A549 (cell line): ENCODE measurements at regions not wholly inside any gene's neighbourhood (a gene's known extent, or its start where the extent isn't known, plus 50 kb on each side); places are given as distances from the start of the nearest gene placed in this dataset.

Source experiments
- ATAC-seq, 2 experiments: fragments of 200-7000 bp in 1 of 2; fragments of >200 bp in 1 of 2; cut with Nextera tagmentation in 1 of 2; cut with Tn5 transposase in 1 of 2; 3 replicates each; pipeline versions ENCODE4 v1.8.0 to v1.9.1; 2018 to 2020; ENCODE audit warnings: mild to moderate bottlenecking in 1 of 2, moderate library complexity in 1 of 2
- CTCF ChIA-PET: fragments of 300-600 bp; sonication (Branson Sonifier 250); formaldehyde crosslinking; extraction: SDS; loops from one replicate; lab custom pipeline; 2021; ENCODE audit warnings: antibody characterized with exemption, inconsistent platforms; lab: Yijun Ruan, JAX
- POLR2A ChIA-PET: fragments of 350-600 bp; formaldehyde crosslinking; extraction: SDS; loops from one replicate; lab custom pipeline; 2021; ENCODE audit warnings: antibody characterized with exemption, inconsistent platforms; lab: Yijun Ruan, JAX
- DNase-seq, 2 experiments: peaks; one replicate each; pipeline versions ENCODE4 v3.0.0 to v3.0.0-alpha.2; 2011 to 2016; ENCODE audit warnings: low read depth in 1 of 2, low spot score in 1 of 2
- FAIRE-seq: peaks from 2 replicates; lab custom pipeline; 2011; peaks lifted over from hg19 to GRCh38; lab: Jason Lieb, UNC
- H3K27ac ChIP-seq, 2 experiments: fragments of >200 bp; sonication (Bioruptor Twin); formaldehyde crosslinking; 3 replicates each; pipeline ENCODE4 v1.5.1; 2016 to 2017
- H3K4me1 ChIP-seq: fragments of >200 bp; sonication (Bioruptor Twin); formaldehyde crosslinking; 3 replicates; pipeline ENCODE4 v1.6.1; 2016
- H3K4me2 ChIP-seq: fragments of >200 bp; sonication (Bioruptor Twin); formaldehyde crosslinking; 3 replicates; pipeline ENCODE4 v1.6.1; 2016
- H3K4me3 ChIP-seq: fragments of >200 bp; sonication (Bioruptor Twin); formaldehyde crosslinking; 3 replicates; pipeline ENCODE4 v1.5.1; 2016
- H3K9me3 ChIP-seq: fragments of >200 bp; sonication (Bioruptor Twin); formaldehyde crosslinking; 3 replicates; pipeline ENCODE4 v1.6.1; 2016
- CBX8 ChIP-seq: fragments of 200-600 bp; sonication (generic); IDR thresholded peaks from 2 replicates; pipeline ENCODE4 v1.6.1; 2016
- CHD2 ChIP-seq: fragments of 150-350 bp; IDR thresholded peaks from 2 replicates; pipeline ENCODE4 v1.6.1; 2014; ENCODE audit warnings: low read length; ENCODE audit not compliant: partially characterized antibody
- EHMT2 ChIP-seq: fragments of 200-600 bp; sonication (generic); IDR thresholded peaks from 2 replicates; pipeline ENCODE4 v1.6.1; 2016; ENCODE audit warnings: antibody characterized with exemption, low read depth, mild to moderate bottlenecking, moderate library complexity
- HEYL ChIP-seq: fragments of 250-450 bp; sonication (Bioruptor Pico); IDR thresholded peaks from 2 replicates; pipeline ENCODE4 v1.8.0; 2021; ENCODE audit warnings: mild to moderate bottlenecking, moderate library complexity
- HOXB13 ChIP-seq: fragments of 250-450 bp; sonication (Bioruptor Pico); IDR thresholded peaks from 2 replicates; pipeline ENCODE4 v1.5.0; 2020; ENCODE audit warnings: low read depth, mild to moderate bottlenecking, moderate library complexity
- NR3C1 ChIP-seq: fragments of >200 bp; sonication (Bioruptor Twin); formaldehyde crosslinking; IDR thresholded peaks from 3 replicates; pipeline ENCODE4 v1.6.1; 2017
- PHF8 ChIP-seq: fragments of 200-600 bp; sonication (generic); IDR thresholded peaks from 2 replicates; pipeline ENCODE4 v1.6.1; 2016; ENCODE audit warnings: low read depth, mild to moderate bottlenecking, antibody characterized with exemption, moderate library complexity, borderline replicate concordance
- POLR2A ChIP-seq: IDR thresholded peaks from 2 replicates; pipeline ENCODE4 v1.6.1; 2012; ENCODE audit warnings: mild to moderate bottlenecking, low read length
- POLR2AphosphoS2 ChIP-seq: conservative IDR thresholded peaks from 2 replicates; pipeline ENCODE4 v1.6.1; 2012; ENCODE audit warnings: low read length, improper control_type of control experiment, inconsistent platforms
- RARB ChIP-seq: fragments of 250-450 bp; sonication (Bioruptor Pico); IDR thresholded peaks from 2 replicates; pipeline ENCODE4 v1.8.0; 2021; ENCODE audit warnings: mild to moderate bottlenecking, moderate library complexity
- RCOR1 ChIP-seq: fragments of 150-350 bp; IDR thresholded peaks from 2 replicates; pipeline ENCODE4 v1.6.1; 2014; ENCODE audit warnings: antibody characterized with exemption, low read length, low read depth
- RNF2 ChIP-seq: fragments of 200-600 bp; sonication (generic); IDR thresholded peaks from 2 replicates; pipeline ENCODE4 v1.6.1; 2016; ENCODE audit warnings: low read depth, mild to moderate bottlenecking, antibody characterized with exemption, moderate library complexity, borderline replicate concordance
- TFCP2L1 ChIP-seq: fragments of 250-450 bp; sonication (Bioruptor Pico); IDR thresholded peaks from 2 replicates; pipeline ENCODE4 v1.5.0; 2021; ENCODE audit warnings: mild to moderate bottlenecking
- ZFP36 ChIP-seq: fragments of 450-650 bp; IDR thresholded peaks from 2 replicates; pipeline ENCODE4 v1.6.1; 2014; ENCODE audit warnings: borderline replicate concordance; ENCODE audit not compliant: partially characterized antibody
- ZNF302 ChIP-seq: fragments of 250-450 bp; sonication (Bioruptor Pico); IDR thresholded peaks from 2 replicates; pipeline ENCODE4 v1.9.0; 2021; ENCODE audit warnings: inconsistent platforms, mild to moderate bottlenecking, moderate library complexity
- WGBS: methylation state at CpG from one replicate; pipeline ENCODE4 v1.1.6; 2017; ENCODE audit errors: missing lambda C conversion rate; 5-methylcytosine and 5-hydroxymethylcytosine counted together
- TF ChIP-seq, protein P1 (sequence below): fragments of 150-350 bp; IDR thresholded peaks from 2 replicates; pipeline ENCODE4 v1.6.1; 2014; ENCODE audit warnings: low read depth, mild to moderate bottlenecking, low read length
- TF ChIP-seq, protein P2 (sequence below): fragments of 450-650 bp; IDR thresholded peaks from 2 replicates; pipeline ENCODE4 v1.6.1; 2014; ENCODE audit warnings: antibody characterized with exemption
- TF ChIP-seq, protein P3 (sequence below): IDR thresholded peaks from 2 replicates; pipeline ENCODE4 v1.6.1; 2012
- TF ChIP-seq, protein P4 (sequence below): fragments of >200 bp; sonication (Bioruptor Twin); formaldehyde crosslinking; IDR thresholded peaks from 3 replicates; pipeline ENCODE4 v1.5.1; 2016

DNA sequence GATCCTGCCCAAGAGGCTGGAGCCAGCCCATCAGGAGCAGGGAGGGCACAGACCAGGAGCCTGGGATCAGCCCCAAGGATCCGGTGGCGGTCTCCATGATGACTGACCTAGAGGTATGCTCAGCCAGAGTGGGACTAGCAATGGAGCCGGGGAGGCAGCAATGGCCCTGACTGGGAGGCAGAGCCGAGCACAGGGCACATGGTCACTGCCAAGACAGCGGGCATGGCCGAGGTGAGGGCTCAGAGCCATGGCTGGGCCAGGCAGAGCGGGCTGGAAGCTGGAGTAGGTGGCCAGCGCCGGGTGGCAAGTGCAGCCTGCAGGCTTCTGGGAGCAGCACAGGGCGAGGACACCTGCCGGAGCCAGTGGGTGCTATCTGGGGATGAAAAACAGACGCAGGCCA is 259.3 kb downstream of the BCL11B start:
- Histone ChIP-seq H3K27ac (no peak overlapping the region), H3K4me2 (no peak overlapping the region)
- FAIRE-seq (no peak), DNase-seq (no peak)
- POLR2A ChIA-PET, result no interaction called here
- WGBS, result 78% methylated on average over 5 of the region's 12 CpGs
- TF ChIP-seq HEYL (no peak), ZNF302 (CRISPR knock-in tag) (no peak), RARB (no peak), TFCP2L1 (CRISPR knock-in tag) (no peak), RNF2 (no peak)
- TF ChIP-seq, all 56 proteins: peak for 0
- ATAC-seq, result no peak
- CTCF ChIA-PET, result no interaction called here
- no peaks in the 10 kb centered on the region for H3K4me1 ChIP-seq
- H3K9me3 ChIP-seq, result no peaks in the 10 kb centered on the region
- no peak overlapping the region for H3K4me3 ChIP-seq

DNA sequence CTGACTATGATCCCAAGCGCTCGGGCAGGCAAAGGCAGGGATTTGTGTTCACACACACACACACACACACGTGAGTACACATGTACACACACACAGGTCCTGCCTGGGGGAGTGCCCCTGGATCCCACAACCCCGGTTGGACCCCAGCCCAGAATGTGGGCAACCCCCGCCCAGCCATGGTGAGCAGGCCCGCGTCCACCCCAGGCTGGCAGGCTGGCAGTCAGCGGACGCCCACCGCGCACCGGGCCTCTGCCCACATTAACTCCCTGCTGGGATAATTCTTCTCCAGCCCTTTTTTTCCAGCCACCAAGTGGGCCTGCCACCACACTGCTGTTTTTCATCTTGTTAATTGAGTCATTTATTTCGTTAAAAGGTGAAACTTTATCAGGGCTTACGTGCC is 256.2 kb downstream of the BCL11B start:
- Histone ChIP-seq H3K9me3 (0 out of 3 replicates have a peak, but pooled peaks cover 7% of the 10 kb centered on the region), H3K4me2 (no peak overlapping the region), H3K4me3 (no peak overlapping the region), H3K27ac (no peak overlapping the region), H3K4me1 (no peaks in the 10 kb centered on the region)
- WGBS, result 73% methylated on average over 14 of the region's 14 CpGs
- ATAC-seq, result no peak
- DNase-seq, result no peak
- POLR2A ChIA-PET, result no interaction called here
- no peak for FAIRE-seq
- TF ChIP-seq ZFP36 (no peak), HEYL (no peak)
- TF ChIP-seq, protein P1, sequence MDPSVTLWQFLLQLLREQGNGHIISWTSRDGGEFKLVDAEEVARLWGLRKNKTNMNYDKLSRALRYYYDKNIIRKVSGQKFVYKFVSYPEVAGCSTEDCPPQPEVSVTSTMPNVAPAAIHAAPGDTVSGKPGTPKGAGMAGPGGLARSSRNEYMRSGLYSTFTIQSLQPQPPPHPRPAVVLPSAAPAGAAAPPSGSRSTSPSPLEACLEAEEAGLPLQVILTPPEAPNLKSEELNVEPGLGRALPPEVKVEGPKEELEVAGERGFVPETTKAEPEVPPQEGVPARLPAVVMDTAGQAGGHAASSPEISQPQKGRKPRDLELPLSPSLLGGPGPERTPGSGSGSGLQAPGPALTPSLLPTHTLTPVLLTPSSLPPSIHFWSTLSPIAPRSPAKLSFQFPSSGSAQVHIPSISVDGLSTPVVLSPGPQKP, result no peak
- CTCF ChIA-PET, result no interaction called here

DNA sequence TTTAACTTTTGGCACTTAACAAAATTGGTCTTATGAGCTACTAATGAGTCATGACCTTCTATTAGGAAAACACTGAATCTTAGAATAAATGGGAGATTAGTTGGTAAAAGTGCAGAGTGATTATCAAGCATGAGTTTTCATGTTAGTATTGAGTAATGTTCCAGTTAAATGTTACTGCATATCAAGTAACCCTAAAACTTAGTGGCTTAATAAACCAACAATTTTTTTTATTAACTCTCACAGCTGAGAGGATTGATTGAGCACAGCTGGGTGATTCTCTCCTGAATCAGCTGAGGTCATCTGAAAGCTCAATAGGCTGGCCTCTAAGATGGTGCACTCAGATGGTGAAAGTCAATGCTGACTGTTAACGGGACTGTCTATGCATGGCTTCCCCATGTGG is 248.6 kb downstream of the BCL11B start:
- DNase-seq (no peak), FAIRE-seq (no peak)
- 0% methylated on average over 1 of the region's 1 CpG for WGBS
- H3K4me1 ChIP-seq, result no peaks in the 10 kb centered on the region
- TF ChIP-seq, protein P2, sequence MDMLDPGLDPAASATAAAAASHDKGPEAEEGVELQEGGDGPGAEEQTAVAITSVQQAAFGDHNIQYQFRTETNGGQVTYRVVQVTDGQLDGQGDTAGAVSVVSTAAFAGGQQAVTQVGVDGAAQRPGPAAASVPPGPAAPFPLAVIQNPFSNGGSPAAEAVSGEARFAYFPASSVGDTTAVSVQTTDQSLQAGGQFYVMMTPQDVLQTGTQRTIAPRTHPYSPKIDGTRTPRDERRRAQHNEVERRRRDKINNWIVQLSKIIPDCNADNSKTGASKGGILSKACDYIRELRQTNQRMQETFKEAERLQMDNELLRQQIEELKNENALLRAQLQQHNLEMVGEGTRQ, result no peak
- TF ChIP-seq POLR2A (no peak), POLR2AphosphoS2 (no peak), TFCP2L1 (CRISPR knock-in tag) (no peak), HOXB13 (CRISPR knock-in tag) (no peak), CHD2 (no peak), PHF8 (no peak), RCOR1 (no peak), CBX8 (no peak), NR3C1 (no peak), EHMT2 (no peak), RARB (no peak)
- TF ChIP-seq, protein P3, sequence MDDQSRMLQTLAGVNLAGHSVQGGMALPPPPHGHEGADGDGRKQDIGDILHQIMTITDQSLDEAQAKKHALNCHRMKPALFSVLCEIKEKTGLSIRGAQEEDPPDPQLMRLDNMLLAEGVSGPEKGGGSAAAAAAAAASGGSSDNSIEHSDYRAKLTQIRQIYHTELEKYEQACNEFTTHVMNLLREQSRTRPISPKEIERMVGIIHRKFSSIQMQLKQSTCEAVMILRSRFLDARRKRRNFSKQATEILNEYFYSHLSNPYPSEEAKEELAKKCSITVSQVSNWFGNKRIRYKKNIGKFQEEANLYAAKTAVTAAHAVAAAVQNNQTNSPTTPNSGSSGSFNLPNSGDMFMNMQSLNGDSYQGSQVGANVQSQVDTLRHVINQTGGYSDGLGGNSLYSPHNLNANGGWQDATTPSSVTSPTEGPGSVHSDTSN, result no peak
- TF ChIP-seq, protein P4, sequence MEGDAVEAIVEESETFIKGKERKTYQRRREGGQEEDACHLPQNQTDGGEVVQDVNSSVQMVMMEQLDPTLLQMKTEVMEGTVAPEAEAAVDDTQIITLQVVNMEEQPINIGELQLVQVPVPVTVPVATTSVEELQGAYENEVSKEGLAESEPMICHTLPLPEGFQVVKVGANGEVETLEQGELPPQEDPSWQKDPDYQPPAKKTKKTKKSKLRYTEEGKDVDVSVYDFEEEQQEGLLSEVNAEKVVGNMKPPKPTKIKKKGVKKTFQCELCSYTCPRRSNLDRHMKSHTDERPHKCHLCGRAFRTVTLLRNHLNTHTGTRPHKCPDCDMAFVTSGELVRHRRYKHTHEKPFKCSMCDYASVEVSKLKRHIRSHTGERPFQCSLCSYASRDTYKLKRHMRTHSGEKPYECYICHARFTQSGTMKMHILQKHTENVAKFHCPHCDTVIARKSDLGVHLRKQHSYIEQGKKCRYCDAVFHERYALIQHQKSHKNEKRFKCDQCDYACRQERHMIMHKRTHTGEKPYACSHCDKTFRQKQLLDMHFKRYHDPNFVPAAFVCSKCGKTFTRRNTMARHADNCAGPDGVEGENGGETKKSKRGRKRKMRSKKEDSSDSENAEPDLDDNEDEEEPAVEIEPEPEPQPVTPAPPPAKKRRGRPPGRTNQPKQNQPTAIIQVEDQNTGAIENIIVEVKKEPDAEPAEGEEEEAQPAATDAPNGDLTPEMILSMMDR, result no peak
- TF ChIP-seq, all 56 proteins: peak for 0
- peaks cover 10% of the 10 kb centered on the region; the same call in 1 of the 3 replicates for H3K9me3 ChIP-seq
- H3K27ac ChIP-seq, result no peak overlapping the region
- ATAC-seq, result no peak
- ChIA-PET POLR2A (no interaction called here), CTCF (no interaction called here)
- no peak overlapping the region for H3K4me3 ChIP-seq
- H3K4me2 ChIP-seq, result no peak overlapping the region
